ENCODE measurements at regions not wholly inside any gene's neighbourhood (a gene's known extent, or its start where the extent isn't known, plus 50 kb on each side); places are given as distances from the start of the nearest gene placed in this dataset.

- H3K4me3 ChIP-seq, result no peak overlapping the region
- intact Hi-C loops (cut with DNase I), result no loop called here
- no peaks in the 10 kb centered on the region for H3K27me3 ChIP-seq
- H3K36me3 ChIP-seq, result no peaks in the 10 kb centered on the region
- DNase-seq (no peak), ATAC-seq (no peak)
- H3K27ac ChIP-seq, result no peak overlapping the region
- peaks cover 0 to 13% (median 0%) of the 10 kb centered on the region in 12 donors for H3K4me1 ChIP-seq
- H3K9me3 ChIP-seq, result no peaks in the 10 kb centered on the region
- 79 to 85% (median 81%) methylated on average over 7 of the region's 7 CpGs for WGBS, 4 donors
- TF ChIP-seq CTCF (IDR thresholded peaks at IDR 0.05) (no peak), POLR2A (IDR thresholded peaks at IDR 0.05) (no peak)
Measured at GRCh38 chr3:59456852-59457485, 407.1 kb upstream of the CFAP20DC start.

- Histone ChIP-seq H3K27me3 (no peaks in the 10 kb centered on the region), H3K4me1 (peaks cover 0 to 16% (median 3%) of the 10 kb centered on the region in 12 donors), H3K9me3 (no peaks in the 10 kb centered on the region), H3K27ac (peak overlapping the region in 1 of 12 donors; percentile 77), H3K4me3 (no peak overlapping the region), H3K36me3 (no peaks in the 10 kb centered on the region)
- intact Hi-C loops (cut with DNase I), result no loop called here
- DNase-seq (no peak), ATAC-seq (no peak)
- TF ChIP-seq POLR2A (IDR thresholded peaks at IDR 0.05) (no peak), CTCF (IDR thresholded peaks at IDR 0.05) (no peak)
- 69 to 81% (median 74%) methylated on average over 7 of the region's 7 CpGs for WGBS, 4 donors
Measured at GRCh38 chr3:59451800-59452746, 402.2 kb upstream of the CFAP20DC start.

- Histone ChIP-seq H3K27me3 (no peaks in the 10 kb centered on the region), H3K27ac (peak overlapping the region in 1 of 12 donors; percentile 77), H3K36me3 (no peaks in the 10 kb centered on the region), H3K4me3 (no peak overlapping the region), H3K4me1 (peaks cover 0 to 16% (median 3%) of the 10 kb centered on the region in 12 donors), H3K9me3 (no peaks in the 10 kb centered on the region)
- ATAC-seq, result peak; percentile 37 to 66 (median 60)
- TF ChIP-seq CTCF (IDR thresholded peaks at IDR 0.05), result no peak
- no peak for DNase-seq
- WGBS, 4 donors, result 14 to 26% (median 18%) methylated on average over 6 of the region's 6 CpGs
- intact Hi-C loops (cut with DNase I), result no loop called here
Measured at GRCh38 chr3:59450946-59451763, 401.3 kb upstream of the CFAP20DC start.

Data from heart left ventricle (tissue), 16 donors.